Spinal cord (tissue), 9 donors: ENCODE measurements at regions not wholly inside any gene's neighbourhood (a gene's known extent, or its start where the extent isn't known, plus 50 kb on each side); places are given as distances from the start of the nearest gene placed in this dataset.

ENCODE experiments used
- DNase-seq, 6 donors: peaks; one replicate each; pipeline versions ENCODE4 v3.0.0 to v3.0.0-alpha.2; 2013 to 2015; ENCODE audit warnings: low spot score in 6 of 6, low read depth in 4 of 6
- H3K27ac ChIP-seq: one replicate; pipeline ENCODE4 v1.5.1; 2013; ENCODE audit warnings: low read depth, low read length, control low read depth
- H3K27me3 ChIP-seq: one replicate; pipeline ENCODE4 v1.6.1; 2013; ENCODE audit warnings: low read length; ENCODE audit not compliant: control insufficient read depth, insufficient read depth
- H3K36me3 ChIP-seq: one replicate; pipeline ENCODE4 v1.6.1; 2013; ENCODE audit warnings: low read length; ENCODE audit not compliant: control insufficient read depth, insufficient read depth
- H3K4me1 ChIP-seq: one replicate; pipeline ENCODE4 v1.6.1; 2013; ENCODE audit warnings: low read length; ENCODE audit not compliant: control insufficient read depth, insufficient read depth
- H3K4me3 ChIP-seq: one replicate; pipeline ENCODE4 v1.5.1; 2013; ENCODE audit warnings: low read depth, low read length, control low read depth
- H3K9me3 ChIP-seq: one replicate; pipeline ENCODE4 v1.6.1; 2013; ENCODE audit warnings: low read length; ENCODE audit not compliant: control insufficient read depth, insufficient read depth
- WGBS: methylation state at CpG from one replicate; pipeline ENCODE4 v1.1.5; 2013; ENCODE audit warnings: missing lambda C conversion rate; ENCODE audit not compliant: insufficient coverage; 5-methylcytosine and 5-hydroxymethylcytosine counted together
- donor health status: healthy.

GRCh38 chr2:237201461-237202287 lies 116.0 kb downstream of the COPS8 start:
- WGBS: 74% methylated on average over 10 of the region's 14 CpGs
- H3K36me3 ChIP-seq: no peaks in the 10 kb centered on the region
- DNase-seq: no peak
- H3K9me3 ChIP-seq: no peaks in the 10 kb centered on the region
- H3K4me1 ChIP-seq: peaks cover 14% of the 10 kb centered on the region
- no peak overlapping the region for H3K27ac ChIP-seq
- no peak overlapping the region for H3K4me3 ChIP-seq
- H3K27me3 ChIP-seq: no peaks in the 10 kb centered on the region

GRCh38 chr2:237202288-237203030 lies 116.8 kb downstream of the COPS8 start:
- Histone ChIP-seq H3K4me3 (no peak overlapping the region), H3K36me3 (no peaks in the 10 kb centered on the region), H3K9me3 (no peaks in the 10 kb centered on the region), H3K4me1 (peaks cover 14% of the 10 kb centered on the region), H3K27ac (no peak overlapping the region), H3K27me3 (no peaks in the 10 kb centered on the region)
- 87% methylated on average over 12 of the region's 13 CpGs for WGBS
- DNase-seq: no peak

- Histone ChIP-seq H3K27me3 (no peaks in the 10 kb centered on the region), H3K9me3 (no peaks in the 10 kb centered on the region), H3K4me1 (peaks cover 18% of the 10 kb centered on the region), H3K36me3 (no peaks in the 10 kb centered on the region), H3K27ac (peak overlapping the region; percentile 30), H3K4me3 (no peak overlapping the region)
- peak in 2 of 6 donors; percentile 30 to 62 for DNase-seq
- 31% methylated on average over 8 of the region's 8 CpGs for WGBS
These were observed 119.4 kb downstream of the COPS8 start for GRCh38 chr2:237205043-237205541.

- Histone ChIP-seq H3K27me3 (no peaks in the 10 kb centered on the region), H3K4me1 (peaks cover 18% of the 10 kb centered on the region), H3K36me3 (no peaks in the 10 kb centered on the region), H3K27ac (peak overlapping the region; percentile 30), H3K4me3 (no peak overlapping the region), H3K9me3 (no peaks in the 10 kb centered on the region)
- peak in 1 of 6 donors; percentile 59 for DNase-seq
- 16% methylated on average over 5 of the region's 8 CpGs for WGBS
These were observed 119.9 kb downstream of the COPS8 start for GRCh38 chr2:237205561-237205971.

- H3K27ac ChIP-seq: no peak overlapping the region
- 58% methylated on average over 3 of the region's 7 CpGs for WGBS
- DNase-seq: no peak
These were observed 122.0 kb downstream of the COPS8 start for GRCh38 chr2:237207646-237208045.

GRCh38 chr2:237208373-237209260 lies 122.9 kb downstream of the COPS8 start:
- WGBS: 71% methylated on average over 8 of the region's 16 CpGs
- Histone ChIP-seq H3K36me3 (no peaks in the 10 kb centered on the region), H3K9me3 (no peaks in the 10 kb centered on the region), H3K4me3 (no peak overlapping the region), H3K4me1 (peaks cover 16% of the 10 kb centered on the region), H3K27ac (peak overlapping the region; percentile 67), H3K27me3 (no peaks in the 10 kb centered on the region)
- peak in 2 of 6 donors; percentile 35 to 42 for DNase-seq

More at GRCh38 chr2:237207646-237208045, 122.0 kb downstream of the COPS8 start:
- Histone ChIP-seq H3K9me3 (no peaks in the 10 kb centered on the region), H3K36me3 (no peaks in the 10 kb centered on the region), H3K4me1 (peaks cover 16% of the 10 kb centered on the region), H3K4me3 (no peak overlapping the region), H3K27me3 (no peaks in the 10 kb centered on the region)

- Histone ChIP-seq H3K4me1 (peaks cover 10% of the 10 kb centered on the region), H3K4me3 (no peak overlapping the region), H3K36me3 (no peaks in the 10 kb centered on the region), H3K27ac (no peak overlapping the region), H3K27me3 (no peaks in the 10 kb centered on the region), H3K9me3 (no peaks in the 10 kb centered on the region)
- 92% methylated on average over 2 of the region's 6 CpGs for WGBS
- DNase-seq: no peak
These were observed 124.2 kb downstream of the COPS8 start for GRCh38 chr2:237209885-237210284.

GRCh38 chr2:237210297-237210696 lies 124.6 kb downstream of the COPS8 start:
- peaks cover 6% of the 10 kb centered on the region for H3K4me1 ChIP-seq
- H3K9me3 ChIP-seq: no peaks in the 10 kb centered on the region
- no peaks in the 10 kb centered on the region for H3K27me3 ChIP-seq
- no peak for DNase-seq
- H3K36me3 ChIP-seq: no peaks in the 10 kb centered on the region
- WGBS: 79% methylated on average over 4 of the region's 7 CpGs
- no peak overlapping the region for H3K4me3 ChIP-seq
- no peak overlapping the region for H3K27ac ChIP-seq

- Histone ChIP-seq H3K4me3 (no peak overlapping the region), H3K36me3 (no peaks in the 10 kb centered on the region), H3K9me3 (no peaks in the 10 kb centered on the region), H3K27me3 (no peaks in the 10 kb centered on the region), H3K4me1 (peaks cover 4% of the 10 kb centered on the region), H3K27ac (no peak overlapping the region)
- DNase-seq: no peak
- WGBS: 50% methylated on average over 1 of the region's 6 CpGs
These were observed 125.1 kb downstream of the COPS8 start for GRCh38 chr2:237210763-237211162.
